Globus pallidus (tissue), 1 donor: ENCODE measurements at regions not wholly inside any gene's neighbourhood (a gene's known extent, or its start where the extent isn't known, plus 50 kb on each side); places are given as distances from the start of the nearest gene placed in this dataset.
"Not testable (repeated sequence)": the region's sequence is repeated elsewhere in the genome, so short reads cannot be mapped to it uniquely, and the experiment has no call there.

Experiments
- DNase-seq: peaks from one replicate; pipeline ENCODE4 v3.0.0-alpha.2; 2015; ENCODE audit warnings: low spot score

GRCh38 chr3:191646242-191646641, 185.3 kb downstream of the PYDC2 start:
- no peak for DNase-seq

- DNase-seq, result no peak
These were observed 187.8 kb downstream of the PYDC2 start for GRCh38 chr3:191648787-191649186.

- DNase-seq, result no peak
These were observed 188.7 kb downstream of the PYDC2 start for GRCh38 chr3:191649626-191650025.

- not testable (repeated sequence) for DNase-seq
These were observed 197.9 kb downstream of the PYDC2 start for GRCh38 chr3:191658781-191659419.

GRCh38 chr3:191662150-191662549, 201.2 kb downstream of the PYDC2 start:
- DNase-seq, result not testable (repeated sequence)

DNA sequence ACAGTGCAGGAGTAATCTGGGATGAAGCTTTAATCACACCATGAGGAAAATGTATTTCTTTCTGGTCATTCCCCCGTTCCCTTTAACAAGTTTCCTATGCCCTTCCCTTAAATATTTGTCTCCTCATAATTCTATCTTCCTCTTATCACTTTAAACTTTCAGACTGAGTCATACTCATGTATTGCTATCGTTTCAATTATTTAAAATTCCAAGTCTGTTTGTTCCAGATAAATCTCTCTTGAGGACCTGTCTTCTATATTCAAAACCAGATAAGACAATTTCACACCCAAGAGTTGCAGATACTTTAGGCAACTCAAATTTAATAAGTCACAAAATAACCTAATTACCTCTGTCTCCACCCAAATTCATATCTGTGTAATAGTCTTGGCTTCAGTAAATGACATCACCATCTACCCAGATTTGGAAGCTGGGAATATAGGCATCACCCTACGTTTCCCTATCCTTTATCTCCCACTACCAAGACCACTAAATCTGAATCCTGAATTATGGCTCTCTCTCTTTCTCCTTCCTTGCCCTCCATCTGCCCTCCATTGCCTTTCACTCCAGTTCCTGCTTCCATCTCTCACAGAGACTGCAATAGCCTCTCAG, 220.1 kb downstream of the PYDC2 start:
- no peak for DNase-seq

DNA sequence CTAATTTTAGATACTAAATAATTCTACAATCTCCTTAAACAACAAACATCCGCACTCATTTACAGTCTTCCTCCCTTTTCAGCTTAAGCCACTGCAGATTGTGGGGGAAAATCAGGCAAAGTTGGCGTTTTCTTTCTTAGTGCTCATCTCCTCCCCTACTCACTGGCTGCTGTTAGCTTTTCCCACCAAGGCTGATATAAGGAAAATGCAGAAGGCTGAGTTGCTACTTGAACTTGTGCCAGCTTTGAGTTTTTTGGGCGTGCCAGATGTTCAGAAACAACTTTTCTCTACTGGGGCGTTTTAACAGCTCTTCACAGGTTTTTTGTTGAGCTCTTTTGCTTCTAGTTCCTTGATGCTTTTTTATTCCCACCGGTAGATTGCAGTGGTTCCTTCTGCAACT, 222.0 kb downstream of the PYDC2 start:
- DNase-seq, result no peak

GRCh38 chr3:191686626-191687025, 225.7 kb downstream of the PYDC2 start:
- DNase-seq, result no peak

GRCh38 chr3:191688756-191689433, 227.9 kb downstream of the PYDC2 start:
- DNase-seq, result no peak

DNA sequence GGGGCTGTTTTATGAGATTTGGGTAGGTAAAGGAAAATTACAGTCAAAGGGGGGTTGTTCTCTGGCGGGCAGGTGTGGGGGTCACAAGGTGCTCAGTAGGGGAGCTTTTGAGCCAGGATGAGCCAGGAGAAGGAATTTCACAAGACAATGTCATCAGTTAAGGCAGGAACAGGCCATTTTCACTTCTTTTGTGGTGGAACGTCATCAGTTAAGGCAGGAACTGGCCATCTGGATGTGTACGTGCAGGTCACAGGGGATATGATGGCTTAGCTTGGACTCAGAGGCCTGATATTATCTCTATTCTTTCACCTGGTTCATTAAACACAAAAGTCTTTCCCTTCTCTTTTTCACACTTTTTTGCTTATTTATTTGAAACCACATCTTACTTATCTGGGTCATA, 230.2 kb downstream of the PYDC2 start:
- DNase-seq, result not testable (repeated sequence)

DNA sequence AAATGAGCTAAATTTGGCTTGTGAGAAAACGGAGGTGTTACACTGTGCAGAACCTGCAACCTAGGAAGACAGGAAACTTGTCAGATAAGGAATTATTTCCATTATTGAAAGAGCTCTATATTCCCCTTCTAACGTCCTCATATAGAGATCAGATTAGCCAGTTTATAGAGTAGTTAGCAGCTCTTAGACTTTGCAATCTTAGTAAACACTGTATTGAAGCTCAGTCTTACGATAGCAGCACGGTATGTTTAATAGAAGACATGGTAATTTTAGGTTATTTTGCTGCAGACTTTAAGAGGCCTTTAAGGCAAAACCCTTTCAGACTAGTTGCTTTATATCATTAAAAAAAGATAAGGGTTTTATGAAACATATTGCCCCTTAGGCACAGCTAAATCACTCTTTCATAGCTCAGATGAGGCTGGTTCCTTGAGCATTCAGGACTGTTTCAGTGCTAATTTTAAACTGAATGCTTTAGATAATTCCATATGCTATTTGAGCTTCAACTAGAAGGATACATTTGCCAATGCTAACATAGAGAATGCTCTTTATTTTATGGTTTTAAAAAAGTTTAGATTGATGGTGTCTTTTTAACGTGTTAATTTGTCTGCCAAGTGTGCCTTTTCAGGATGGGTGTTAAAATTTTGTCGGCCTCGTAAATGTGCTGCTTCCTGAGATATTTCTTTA, 234.3 kb downstream of the PYDC2 start:
- no peak for DNase-seq

DNA sequence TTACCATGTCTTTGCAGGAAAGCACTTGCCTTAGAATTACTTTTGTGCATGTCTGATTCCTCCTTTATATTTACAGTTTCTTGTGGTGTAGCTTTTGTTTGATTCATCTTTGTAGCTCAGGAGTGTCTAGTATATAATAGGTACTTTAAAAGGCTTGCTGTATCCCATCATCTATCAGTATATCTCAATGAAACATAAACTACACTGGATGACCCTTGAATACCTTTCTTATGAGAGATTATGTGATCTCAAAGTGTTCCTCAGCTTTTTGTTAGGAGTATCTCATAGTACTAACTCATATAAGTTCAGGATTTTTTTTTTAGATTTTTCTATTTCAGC, 234.8 kb downstream of the PYDC2 start:
- no peak for DNase-seq

- DNase-seq, result no peak
These were observed 235.4 kb downstream of the PYDC2 start for GRCh38 chr3:191696348-191696747.

DNA sequence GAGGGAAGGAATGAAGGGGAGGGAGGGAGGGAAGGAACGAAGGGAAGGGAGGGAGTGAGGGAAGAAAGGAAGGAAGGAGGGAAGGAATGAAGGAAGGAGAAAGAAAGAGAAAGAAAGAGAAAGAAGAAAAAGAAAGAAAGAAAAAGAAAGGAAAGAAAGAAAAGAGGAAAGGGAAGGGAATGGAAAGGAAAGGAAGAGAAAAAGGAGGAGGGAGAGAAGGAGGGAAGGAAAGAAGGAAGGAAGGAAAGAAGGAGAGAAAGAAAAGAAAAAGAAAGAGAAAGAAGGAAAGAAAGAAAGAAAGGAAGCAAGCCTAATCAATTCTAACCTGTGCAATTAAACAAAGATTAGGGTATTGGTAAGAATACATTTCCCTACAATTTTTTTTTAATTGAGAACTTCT, 238.6 kb downstream of the PYDC2 start:
- no peak for DNase-seq

GRCh38 chr3:191702121-191702520, 241.2 kb downstream of the PYDC2 start:
- DNase-seq, result no peak

- DNase-seq, result no peak
These were observed 246.9 kb downstream of the PYDC2 start for GRCh38 chr3:191707817-191708216.

- DNase-seq, result no peak
These were observed 254.6 kb downstream of the PYDC2 start for GRCh38 chr3:191715585-191715984.

DNA sequence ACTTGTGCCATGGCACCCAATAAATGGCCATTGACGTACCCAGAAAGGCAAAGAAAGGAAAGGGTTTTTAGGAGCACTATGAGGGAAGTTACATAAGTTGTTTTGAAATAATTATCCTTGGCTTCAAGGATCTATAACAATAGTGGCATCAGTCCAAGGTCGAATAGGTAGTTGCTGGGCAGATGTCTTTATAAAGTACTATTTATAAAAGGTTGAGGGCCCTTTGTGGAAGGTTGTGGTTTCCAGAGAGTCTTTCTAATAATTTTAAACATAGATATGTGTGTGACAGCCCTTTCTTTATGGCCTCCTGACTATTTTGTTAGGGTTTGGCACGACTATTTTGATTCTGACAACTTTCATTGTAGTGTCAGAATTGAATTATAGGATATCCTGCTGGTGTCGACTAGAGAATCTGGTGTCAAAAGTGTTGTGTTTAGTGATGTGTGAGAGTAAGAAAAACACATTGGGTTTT, 260.5 kb downstream of the PYDC2 start:
- no peak for DNase-seq

DNA sequence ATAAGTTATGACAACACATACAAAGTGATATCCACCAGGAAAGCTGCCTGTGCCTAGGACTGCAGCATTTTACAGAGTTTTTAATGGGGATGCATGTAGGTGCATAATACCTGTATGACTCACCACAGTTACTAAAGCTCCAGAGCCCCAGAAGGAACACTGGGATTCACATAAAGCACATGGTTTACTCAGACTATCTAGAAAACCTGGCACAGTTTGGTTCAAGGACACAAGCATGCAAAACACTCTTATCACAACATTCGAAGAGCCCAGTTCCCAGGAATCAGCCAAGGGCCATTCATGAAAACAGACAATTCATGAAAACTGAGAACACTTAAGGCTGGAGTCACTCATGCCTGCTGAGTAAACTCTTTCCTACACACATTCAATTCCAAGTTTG, 261.0 kb downstream of the PYDC2 start:
- no peak for DNase-seq

DNA sequence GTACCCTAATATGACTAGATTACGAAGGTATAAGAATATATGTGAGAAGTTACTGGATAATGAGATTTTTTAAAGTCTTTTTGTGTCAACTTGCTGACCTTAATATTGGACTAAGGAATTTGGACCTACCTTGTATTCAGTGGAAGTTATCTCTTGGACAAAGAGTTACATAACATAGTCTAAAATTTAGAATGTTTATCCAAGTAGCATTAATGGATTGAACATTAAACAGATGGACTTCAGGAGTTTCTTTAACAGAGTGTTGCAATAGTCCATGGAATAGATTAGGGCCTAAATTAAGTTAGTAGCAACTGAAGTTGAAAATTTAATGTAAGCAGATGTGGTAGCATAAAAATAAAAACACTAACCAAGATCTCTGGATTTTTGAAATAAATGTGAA, 266.4 kb downstream of the PYDC2 start:
- no peak for DNase-seq

DNA sequence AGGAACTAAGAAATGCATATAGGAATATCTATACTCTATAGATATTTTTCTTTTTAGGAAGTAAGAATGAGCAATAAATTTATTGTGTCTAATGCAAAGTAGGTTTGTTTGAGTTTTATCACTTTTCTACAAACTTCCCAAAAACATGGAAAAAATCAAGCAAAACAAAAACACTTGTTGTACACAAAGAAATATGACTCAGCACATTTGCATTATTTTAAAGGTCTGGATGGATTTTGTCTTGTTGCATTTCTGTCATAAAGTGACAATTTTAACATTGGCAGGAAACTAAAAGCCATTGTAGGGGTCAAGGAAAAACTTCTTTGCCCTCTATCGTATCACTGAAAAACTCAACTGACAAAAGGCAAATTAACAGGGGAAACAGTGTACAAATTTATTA, 267.2 kb downstream of the PYDC2 start:
- no peak for DNase-seq

- DNase-seq, result no peak
These were observed 276.8 kb downstream of the PYDC2 start for GRCh38 chr3:191737742-191738141.

- DNase-seq, result no peak
These were observed 279.7 kb downstream of the PYDC2 start for GRCh38 chr3:191740712-191741111.
